ENCODE measurements at regions not wholly inside any gene's neighbourhood (a gene's known extent, or its start where the extent isn't known, plus 50 kb on each side); places are given as distances from the start of the nearest gene placed in this dataset.

DNA sequence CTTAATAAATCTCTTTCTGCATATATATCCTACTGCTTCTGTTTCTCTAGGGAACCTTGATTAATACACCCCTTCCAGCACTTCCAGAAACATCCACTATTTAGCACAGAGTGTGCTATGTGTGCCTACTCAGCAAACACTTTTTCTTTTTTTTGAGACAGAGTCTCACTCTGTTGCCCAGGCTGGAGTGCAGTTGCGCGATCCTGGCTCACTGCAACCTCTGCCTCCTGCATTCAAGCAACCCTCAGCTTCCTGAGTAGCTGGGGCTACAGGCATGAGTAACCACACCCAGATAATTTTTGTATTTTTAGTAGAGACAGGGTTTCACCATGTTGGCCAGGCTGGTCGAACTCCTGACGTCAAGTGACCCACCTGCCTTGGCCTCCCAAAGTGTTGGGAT lies 266.9 kb upstream of the DIAPH2 start:
- intact Hi-C loops (cut with DNase I) = no loop called here
- no peaks in the 10 kb centered on the region for H3K36me3 ChIP-seq
- TF ChIP-seq CTCF (IDR thresholded peaks at IDR 0.05) = no peak
- TF ChIP-seq POLR2AphosphoS5 (IDR thresholded peaks at IDR 0.05; ENCODE audit: insufficient read depth in 1 of 2, low read depth in 1 of 2) = no peak
- DNase-seq (ENCODE audit: extremely low spot score in 2 of 2) = no peak
- no peaks in the 10 kb centered on the region for H3K27me3 ChIP-seq
- no peaks in the 10 kb centered on the region for H3K9me3 ChIP-seq
- no peak overlapping the region for H3K27ac ChIP-seq
- no peak overlapping the region for H3K4me3 ChIP-seq
- H3K4me1 ChIP-seq = no peaks in the 10 kb centered on the region

GRCh38 chrX:96424007-96424406 lies 260.6 kb upstream of the DIAPH2 start:
- DNase-seq (ENCODE audit: extremely low spot score in 2 of 2) = no peak
- intact Hi-C loops (cut with DNase I) = no loop called here
- H3K9me3 ChIP-seq = no peaks in the 10 kb centered on the region
- H3K36me3 ChIP-seq = no peaks in the 10 kb centered on the region
- H3K4me3 ChIP-seq = no peak overlapping the region
- TF ChIP-seq CTCF (IDR thresholded peaks at IDR 0.05) (no peak), POLR2A (IDR thresholded peaks at IDR 0.05) (no peak), POLR2AphosphoS5 (IDR thresholded peaks at IDR 0.05; ENCODE audit: insufficient read depth in 1 of 2, low read depth in 1 of 2) (no peak)
- H3K27me3 ChIP-seq = no peaks in the 10 kb centered on the region
- H3K4me1 ChIP-seq = no peaks in the 10 kb centered on the region
- no peak overlapping the region for H3K27ac ChIP-seq

DNA sequence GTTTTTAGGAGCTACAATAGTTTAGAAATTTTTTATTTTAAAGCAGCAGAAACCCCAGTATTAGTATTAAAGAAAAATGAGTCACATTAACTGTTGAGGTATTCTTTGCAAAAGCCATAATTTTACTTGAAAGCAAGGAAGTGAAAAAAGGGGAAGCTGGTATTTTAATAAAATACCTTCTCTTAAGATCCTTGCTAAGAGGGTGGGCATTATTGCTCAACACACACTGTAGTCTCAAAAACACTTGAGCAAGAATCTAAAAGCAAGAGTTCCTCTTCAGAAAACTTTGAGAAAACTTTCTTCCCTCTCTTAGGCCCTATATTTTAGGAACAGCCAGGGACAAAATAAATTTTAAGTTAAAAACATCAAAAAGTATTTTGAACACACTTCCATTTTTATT lies 259.4 kb upstream of the DIAPH2 start:
- Histone ChIP-seq H3K27me3 (no peaks in the 10 kb centered on the region), H3K36me3 (no peaks in the 10 kb centered on the region), H3K4me3 (no peak overlapping the region), H3K27ac (no peak overlapping the region), H3K4me1 (no peaks in the 10 kb centered on the region), H3K9me3 (no peaks in the 10 kb centered on the region)
- no peak for DNase-seq (ENCODE audit: extremely low spot score in 2 of 2)
- intact Hi-C loops (cut with DNase I) = no loop called here
- no peak for TF ChIP-seq POLR2AphosphoS5 (IDR thresholded peaks at IDR 0.05; ENCODE audit: insufficient read depth in 1 of 2, low read depth in 1 of 2)
- TF ChIP-seq POLR2A (IDR thresholded peaks at IDR 0.05) = no peak
- no peak for TF ChIP-seq CTCF (IDR thresholded peaks at IDR 0.05)

DNA sequence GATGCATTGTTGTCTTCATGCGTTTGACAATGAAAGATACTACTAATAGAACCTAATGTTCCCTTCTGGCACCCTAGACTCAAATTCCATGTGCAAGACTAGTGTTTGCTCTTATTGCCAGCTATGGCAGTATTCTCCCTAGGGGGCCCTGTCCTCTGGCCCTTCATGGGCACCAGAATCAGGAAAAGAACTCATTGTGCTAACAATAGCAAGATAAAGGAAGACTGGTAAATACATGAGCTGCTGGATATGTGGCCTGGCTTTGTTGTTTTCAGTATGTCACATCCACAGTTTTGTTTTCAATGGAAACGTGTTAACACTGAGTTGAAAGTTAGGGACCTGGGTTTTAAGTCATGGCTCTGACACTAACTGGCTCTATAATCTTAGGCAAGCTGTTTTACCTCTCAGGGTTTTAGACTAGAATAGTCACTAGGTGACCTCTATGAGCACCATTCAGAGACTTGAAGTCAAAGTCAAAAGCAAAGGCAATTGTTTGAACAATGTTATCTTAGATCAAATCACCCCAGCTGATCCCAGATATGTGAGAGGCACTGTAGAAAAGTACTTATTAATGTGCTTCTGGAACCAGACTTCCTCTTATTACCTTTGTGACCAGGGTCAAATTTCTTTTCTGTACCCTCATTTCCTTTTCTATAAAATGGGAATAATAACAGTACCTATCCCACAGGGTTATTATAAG lies 253.7 kb upstream of the DIAPH2 start:
- no peak overlapping the region for H3K27ac ChIP-seq
- intact Hi-C loops (cut with DNase I) = no loop called here
- TF ChIP-seq CTCF (IDR thresholded peaks at IDR 0.05) = no peak
- no peak for TF ChIP-seq POLR2AphosphoS5 (IDR thresholded peaks at IDR 0.05; ENCODE audit: insufficient read depth in 1 of 2, low read depth in 1 of 2)
- TF ChIP-seq POLR2A (IDR thresholded peaks at IDR 0.05) = no peak

DNA sequence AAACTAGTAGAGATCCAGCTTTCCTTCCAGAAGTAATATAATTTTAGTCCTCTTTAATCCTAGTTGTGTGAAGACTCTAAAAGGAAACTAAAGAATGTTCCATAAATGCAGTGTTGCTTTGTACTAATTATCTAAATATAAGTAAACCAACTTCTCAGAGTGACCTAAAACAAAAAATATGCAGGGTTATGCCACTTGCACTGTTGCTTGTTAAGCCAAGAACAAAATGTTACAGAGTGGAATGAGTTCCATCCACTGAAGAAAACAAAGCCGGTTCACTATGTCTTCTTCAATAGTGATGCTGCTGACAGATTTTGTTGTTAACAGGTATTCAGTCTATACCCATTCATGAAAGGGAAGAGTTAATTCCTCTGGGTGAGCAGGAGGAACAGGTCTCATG lies 252.0 kb upstream of the DIAPH2 start:
- H3K4me3 ChIP-seq = no peak overlapping the region
- no peak for TF ChIP-seq CTCF (IDR thresholded peaks at IDR 0.05)
- TF ChIP-seq POLR2AphosphoS5 (IDR thresholded peaks at IDR 0.05; ENCODE audit: insufficient read depth in 1 of 2, low read depth in 1 of 2) = no peak
- TF ChIP-seq POLR2A (IDR thresholded peaks at IDR 0.05) = no peak
- H3K27me3 ChIP-seq = no peaks in the 10 kb centered on the region
- no peaks in the 10 kb centered on the region for H3K36me3 ChIP-seq
- H3K27ac ChIP-seq = no peak overlapping the region
- DNase-seq (ENCODE audit: extremely low spot score in 2 of 2) = no peak
- peaks cover 17% of the 10 kb centered on the region for H3K4me1 ChIP-seq
- H3K9me3 ChIP-seq = no peaks in the 10 kb centered on the region
- intact Hi-C loops (cut with DNase I) = no loop called here

More for the DNA sequence above, 253.7 kb upstream of the DIAPH2 start:
- DNase-seq (ENCODE audit: extremely low spot score in 2 of 2) = no peak
- Histone ChIP-seq H3K36me3 (no peaks in the 10 kb centered on the region), H3K4me3 (no peak overlapping the region), H3K27me3 (no peaks in the 10 kb centered on the region), H3K4me1 (peaks cover 17% of the 10 kb centered on the region), H3K9me3 (no peaks in the 10 kb centered on the region)
